ENCODE measurements at regions not wholly inside any gene's neighbourhood (a gene's known extent, or its start where the extent isn't known, plus 50 kb on each side); places are given as distances from the start of the nearest gene placed in this dataset.

DNA sequence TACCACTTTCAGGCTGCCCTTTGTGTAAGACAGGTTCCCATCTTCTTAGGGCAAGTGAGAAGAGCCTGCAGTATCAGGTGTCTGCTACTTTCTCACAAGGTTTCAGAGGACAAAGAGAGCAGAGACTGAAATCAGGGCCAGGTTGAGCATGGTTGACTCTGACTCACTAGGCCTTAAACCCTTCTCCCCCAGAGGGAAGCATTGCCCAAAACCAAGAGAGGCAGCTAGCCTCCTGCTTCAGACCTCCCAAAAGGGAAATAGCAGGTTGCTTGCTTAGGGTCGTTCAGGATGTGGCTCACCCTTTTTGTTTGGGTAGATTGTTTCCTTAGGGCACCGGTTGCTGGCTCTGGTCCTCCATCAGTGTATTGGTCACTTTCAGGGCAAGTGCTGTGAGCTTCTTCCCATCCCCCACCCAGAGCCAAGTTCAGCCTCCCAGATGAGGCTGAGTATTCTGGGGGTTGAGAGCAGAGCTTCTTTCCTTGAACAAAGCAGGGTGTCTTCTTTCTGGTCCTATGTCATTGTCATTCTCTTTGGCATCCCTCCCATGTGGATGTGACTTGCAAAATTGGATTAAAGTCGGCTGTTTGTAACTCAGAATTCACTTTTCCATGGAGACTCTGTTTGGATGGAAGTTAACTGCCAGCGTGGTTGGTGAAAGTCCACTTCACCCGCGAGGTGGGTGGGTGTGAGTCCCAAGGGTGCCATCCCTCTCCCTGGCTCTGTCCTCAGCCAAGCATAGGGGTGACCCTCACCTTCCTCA lies 55.5 kb upstream of the GALNT2 start:
- DNase-seq: no peak

DNA sequence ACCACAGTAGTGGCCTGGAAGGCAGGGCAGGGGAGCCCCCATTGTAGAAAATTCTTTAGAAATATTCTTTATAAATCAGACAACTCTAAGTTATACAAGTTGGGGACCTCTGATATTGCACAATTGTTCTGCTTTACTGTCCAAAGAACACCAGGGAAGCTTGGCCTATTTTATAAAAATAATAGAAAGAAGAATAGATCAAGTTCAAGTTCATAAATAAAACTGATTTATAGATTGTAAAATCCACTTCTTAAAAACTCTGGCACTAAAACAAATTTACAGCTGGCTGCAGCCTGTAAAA lies 55.0 kb upstream of the GALNT2 start:
- DNase-seq: no peak

GRCh38 chr1:230012741-230013140 lies 54.3 kb upstream of the GALNT2 start:
- no peak for DNase-seq

- no peak for DNase-seq
Measured at GRCh38 chr1:230016159-230016558, 50.9 kb upstream of the GALNT2 start.
